Brain pericyte (primary cell): ENCODE measurements at regions not wholly inside any gene's neighbourhood (a gene's known extent, or its start where the extent isn't known, plus 50 kb on each side); places are given as distances from the start of the nearest gene placed in this dataset.
"Not testable (repeated sequence)": the region's sequence is repeated elsewhere in the genome, so short reads cannot be mapped to it uniquely, and the experiment has no call there.

Experiments used
- DNase-seq: peaks from one replicate; pipeline ENCODE4 v3.0.0-alpha.2; 2012; ENCODE audit warnings: low read depth, low spot score

- DNase-seq: no peak
Measured at GRCh38 chr9:94472806-94473360, 82.0 kb upstream of the PCAT7 start.

GRCh38 chr9:94478755-94479730 lies 75.8 kb upstream of the PCAT7 start:
- DNase-seq: no peak

- no peak for DNase-seq
Measured at GRCh38 chr9:94479757-94480156, 75.1 kb upstream of the PCAT7 start.

GRCh38 chr9:94480205-94480604 lies 74.7 kb upstream of the PCAT7 start:
- no peak for DNase-seq

GRCh38 chr9:94482110-94482509 lies 72.8 kb upstream of the PCAT7 start:
- DNase-seq: no peak

GRCh38 chr9:94490465-94490864 lies 64.4 kb upstream of the PCAT7 start:
- no peak for DNase-seq

GRCh38 chr9:94492125-94492524 lies 62.8 kb upstream of the PCAT7 start:
- not testable (repeated sequence) for DNase-seq

GRCh38 chr9:94498801-94499453 lies 56.0 kb upstream of the PCAT7 start:
- no peak for DNase-seq

GRCh38 chr9:94504358-94504757 lies 50.5 kb upstream of the PCAT7 start:
- no peak for DNase-seq
